ENCODE measurements at regions not wholly inside any gene's neighbourhood (a gene's known extent, or its start where the extent isn't known, plus 50 kb on each side); places are given as distances from the start of the nearest gene placed in this dataset.

DNA sequence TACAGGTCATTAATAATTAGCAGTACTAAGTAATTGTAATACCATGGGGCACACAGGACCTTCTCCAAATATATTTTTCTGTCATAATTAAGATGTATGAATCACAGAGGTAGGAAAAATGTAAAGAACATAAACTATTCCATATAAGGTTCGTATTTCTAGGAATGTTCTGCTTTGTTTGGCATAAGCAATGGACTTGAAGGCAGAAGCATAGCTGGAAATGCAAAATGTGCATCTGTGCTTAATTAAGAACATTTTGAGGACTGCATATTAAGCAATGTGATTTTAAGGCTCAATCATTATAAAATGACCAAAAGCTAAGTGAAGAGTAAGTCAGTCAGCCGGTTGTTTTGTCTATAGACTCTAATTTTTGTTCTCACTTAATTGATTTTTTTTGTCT is 123.2 kb downstream of the RBM43 start:
- TF ChIP-seq EZH2 (optimal IDR thresholded peaks at IDR 0.05; ENCODE audit: low read depth, low read length) (no peak), CTCF (IDR thresholded peaks at IDR 0.05; ENCODE audit: low read length) (no peak), EZH2phosphoT487 (IDR thresholded peaks at IDR 0.05; ENCODE audit: low read length) (no peak)
